ENCODE measurements at regions not wholly inside any gene's neighbourhood (a gene's known extent, or its start where the extent isn't known, plus 50 kb on each side); places are given as distances from the start of the nearest gene placed in this dataset.

DNA sequence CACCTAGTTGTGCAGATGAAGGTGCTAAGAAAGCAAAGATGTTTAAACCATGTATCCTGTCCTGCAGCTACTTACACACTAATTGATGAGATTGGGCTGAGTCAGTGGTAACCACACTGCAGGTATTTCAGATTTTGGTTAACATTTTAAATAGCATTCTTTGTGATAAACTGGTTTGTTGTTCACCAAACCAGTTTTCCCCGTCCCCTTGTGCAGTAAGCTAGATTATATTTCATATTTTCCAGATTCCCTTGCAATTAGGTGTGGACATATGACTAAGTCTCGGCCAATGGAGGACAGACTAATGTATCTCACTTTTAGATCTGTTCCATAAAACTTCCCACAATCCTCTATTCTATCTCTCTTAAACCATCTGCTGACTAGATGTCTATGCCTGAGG, 320.4 kb downstream of the RWDD3 start:
- Histone ChIP-seq H3K4me1 (ENCODE audit: insufficient read depth) (no peaks in the 10 kb centered on the region), H2AFZ (no peak overlapping the region), H3K4me2 (ENCODE audit: unreplicated experiment) (no peak overlapping the region), H3K27ac (no peak overlapping the region), H3K27me3 (replicated peaks; ENCODE audit: insufficient read depth) (no peaks in the 10 kb centered on the region), H3F3A (ENCODE audit: insufficient read depth) (no peaks in the 10 kb centered on the region), H3K36me3 (ENCODE audit: low read depth) (no peaks in the 10 kb centered on the region), H3K4me3 (no peak overlapping the region), H3K79me2 (ENCODE audit: insufficient read depth) (no peaks in the 10 kb centered on the region), H3K9me2 (ENCODE audit: insufficient read depth) (no peaks in the 10 kb centered on the region), H3K9ac (no peak overlapping the region), H4K20me1 (ENCODE audit: insufficient read depth) (no peaks in the 10 kb centered on the region), H3K9me3 (ENCODE audit: low read depth) (no peaks in the 10 kb centered on the region)
- no peak for DNase-seq
- in situ Hi-C loops (cut with MboI): no loop called here
- no peak for TF ChIP-seq EZH2 (IDR thresholded peaks at IDR 0.05; ENCODE audit: insufficient read depth, poor library complexity, severe bottlenecking)
- TF ChIP-seq EZH2phosphoT487 (IDR thresholded peaks at IDR 0.05; ENCODE audit: insufficient read depth, low read depth): no peak
- WGBS, 2 experiments (ENCODE audit: low coverage in 1 of 2, low lambda C conversion rate in 2 of 2, missing lambda C conversion rate in 2 of 2): 7 to 13% methylated on average over 2 of the region's 2 CpGs

- no peaks in the 10 kb centered on the region for H3K36me3 ChIP-seq (ENCODE audit: low read depth)
- no peaks in the 10 kb centered on the region for H3K9me2 ChIP-seq (ENCODE audit: insufficient read depth)
- no peaks in the 10 kb centered on the region for H3K27me3 ChIP-seq (replicated peaks; ENCODE audit: insufficient read depth)
- H3K27ac ChIP-seq: no peak overlapping the region
- TF ChIP-seq EZH2 (IDR thresholded peaks at IDR 0.05; ENCODE audit: insufficient read depth, poor library complexity, severe bottlenecking): no peak
- H4K20me1 ChIP-seq (ENCODE audit: insufficient read depth): no peaks in the 10 kb centered on the region
- 67 to 70% methylated on average over 1 of the region's 1 CpG for WGBS, 2 experiments (ENCODE audit: low coverage in 1 of 2, low lambda C conversion rate in 2 of 2, missing lambda C conversion rate in 2 of 2)
- in situ Hi-C loops (cut with MboI): no loop called here
- H3K4me1 ChIP-seq (ENCODE audit: insufficient read depth): no peaks in the 10 kb centered on the region
- no peaks in the 10 kb centered on the region for H3F3A ChIP-seq (ENCODE audit: insufficient read depth)
- H3K9ac ChIP-seq: no peak overlapping the region
- no peak overlapping the region for H3K4me3 ChIP-seq
- no peak overlapping the region for H2AFZ ChIP-seq
- DNase-seq: no peak
- H3K79me2 ChIP-seq (ENCODE audit: insufficient read depth): no peaks in the 10 kb centered on the region
- H3K9me3 ChIP-seq (ENCODE audit: low read depth): no peaks in the 10 kb centered on the region
- no peak overlapping the region for H3K4me2 ChIP-seq (ENCODE audit: unreplicated experiment)
Measured at GRCh38 chr1:95558791-95559190, 324.8 kb downstream of the RWDD3 start.

- no peaks in the 10 kb centered on the region for H3F3A ChIP-seq (ENCODE audit: insufficient read depth)
- TF ChIP-seq EZH2 (IDR thresholded peaks at IDR 0.05; ENCODE audit: insufficient read depth, poor library complexity, severe bottlenecking) (no peak), EZH2phosphoT487 (IDR thresholded peaks at IDR 0.05; ENCODE audit: insufficient read depth, low read depth) (no peak)
- in situ Hi-C loops (cut with MboI): no loop called here
Measured at GRCh38 chr1:95561346-95561745, 327.3 kb downstream of the RWDD3 start.

DNA sequence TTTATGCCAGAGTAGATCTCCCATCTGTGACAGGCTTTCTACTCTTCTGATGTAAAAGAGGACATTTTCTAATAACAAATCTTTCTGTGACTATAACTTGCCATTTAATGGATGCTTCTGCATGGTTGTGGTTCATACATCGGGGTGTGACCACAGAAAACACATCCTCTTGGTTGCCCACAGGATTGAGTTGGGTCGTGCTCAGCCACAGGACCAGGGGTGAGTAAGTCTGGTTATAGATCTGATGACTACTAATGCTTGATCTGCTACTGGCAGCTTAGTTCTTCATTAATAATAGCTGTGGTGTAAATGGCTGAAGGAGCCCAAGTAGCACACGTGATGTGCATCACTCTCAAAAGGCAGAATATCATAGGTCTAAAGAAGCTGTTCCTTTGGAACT, 328.2 kb downstream of the RWDD3 start:
- 5 to 9% methylated on average over 3 of the region's 3 CpGs for WGBS, 2 experiments (ENCODE audit: low coverage in 1 of 2, low lambda C conversion rate in 2 of 2, missing lambda C conversion rate in 2 of 2)
- no peak for DNase-seq
- TF ChIP-seq EZH2phosphoT487 (IDR thresholded peaks at IDR 0.05; ENCODE audit: insufficient read depth, low read depth) (no peak), EZH2 (IDR thresholded peaks at IDR 0.05; ENCODE audit: insufficient read depth, poor library complexity, severe bottlenecking) (no peak)
- H3K9me3 ChIP-seq (ENCODE audit: low read depth): no peaks in the 10 kb centered on the region
- no peak overlapping the region for H3K4me2 ChIP-seq (ENCODE audit: unreplicated experiment)
- H3K27me3 ChIP-seq (replicated peaks; ENCODE audit: insufficient read depth): no peaks in the 10 kb centered on the region
- H3K9me2 ChIP-seq (ENCODE audit: insufficient read depth): no peaks in the 10 kb centered on the region
- H3F3A ChIP-seq (ENCODE audit: insufficient read depth): no peaks in the 10 kb centered on the region
- H3K36me3 ChIP-seq (ENCODE audit: low read depth): no peaks in the 10 kb centered on the region
- H3K4me1 ChIP-seq (ENCODE audit: insufficient read depth): no peaks in the 10 kb centered on the region
- H3K9ac ChIP-seq: no peak overlapping the region
- H3K27ac ChIP-seq: no peak overlapping the region
- H4K20me1 ChIP-seq (ENCODE audit: insufficient read depth): no peaks in the 10 kb centered on the region
- H2AFZ ChIP-seq: no peak overlapping the region
- in situ Hi-C loops (cut with MboI): no loop called here
- no peak overlapping the region for H3K4me3 ChIP-seq
- H3K79me2 ChIP-seq (ENCODE audit: insufficient read depth): no peaks in the 10 kb centered on the region

More at GRCh38 chr1:95561346-95561745, 327.3 kb downstream of the RWDD3 start:
- H3K36me3 ChIP-seq (ENCODE audit: low read depth): no peaks in the 10 kb centered on the region
- no peaks in the 10 kb centered on the region for H3K9me2 ChIP-seq (ENCODE audit: insufficient read depth)
- H3K27me3 ChIP-seq (replicated peaks; ENCODE audit: insufficient read depth): no peaks in the 10 kb centered on the region
- no peaks in the 10 kb centered on the region for H3K4me1 ChIP-seq (ENCODE audit: insufficient read depth)
- no peak overlapping the region for H3K4me3 ChIP-seq
- no peaks in the 10 kb centered on the region for H4K20me1 ChIP-seq (ENCODE audit: insufficient read depth)
- no peak overlapping the region for H2AFZ ChIP-seq
- H3K9ac ChIP-seq: no peak overlapping the region
- H3K9me3 ChIP-seq (ENCODE audit: low read depth): no peaks in the 10 kb centered on the region
- DNase-seq: no peak
- H3K79me2 ChIP-seq (ENCODE audit: insufficient read depth): no peaks in the 10 kb centered on the region
- H3K27ac ChIP-seq: no peak overlapping the region
- H3K4me2 ChIP-seq (ENCODE audit: unreplicated experiment): no peak overlapping the region

DNA sequence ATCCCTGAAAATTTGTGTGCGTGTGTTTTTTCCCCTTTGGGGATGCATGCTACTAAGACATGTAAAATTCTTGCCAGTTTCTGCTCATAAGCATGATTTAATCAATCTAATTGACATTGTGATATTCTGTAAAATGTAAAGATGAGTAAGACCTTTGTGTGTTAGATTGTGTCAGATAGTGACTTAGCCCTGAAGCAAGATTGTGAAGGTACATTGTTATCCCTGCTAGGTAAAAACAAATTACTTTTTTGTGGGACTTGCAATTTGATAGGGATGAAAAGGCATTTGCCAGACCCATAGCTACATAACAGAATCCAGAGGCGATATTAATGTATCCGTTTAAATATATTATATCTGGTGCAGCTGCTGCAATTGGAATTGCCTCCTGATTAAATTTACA, 338.0 kb downstream of the RWDD3 start:
- no peak for DNase-seq
- in situ Hi-C loops (cut with MboI): no loop called here
- H3K27me3 ChIP-seq (replicated peaks; ENCODE audit: insufficient read depth): no peaks in the 10 kb centered on the region
- H4K20me1 ChIP-seq (ENCODE audit: insufficient read depth): no peaks in the 10 kb centered on the region
- H3K9ac ChIP-seq: no peak overlapping the region
- no peak overlapping the region for H3K4me2 ChIP-seq (ENCODE audit: unreplicated experiment)
- no peaks in the 10 kb centered on the region for H3K9me3 ChIP-seq (ENCODE audit: low read depth)
- H3K4me3 ChIP-seq: no peak overlapping the region
- H3K4me1 ChIP-seq (ENCODE audit: insufficient read depth): no peaks in the 10 kb centered on the region
- H3F3A ChIP-seq (ENCODE audit: insufficient read depth): no peaks in the 10 kb centered on the region
- H3K9me2 ChIP-seq (ENCODE audit: insufficient read depth): no peaks in the 10 kb centered on the region
- H3K27ac ChIP-seq: no peak overlapping the region
- no peak overlapping the region for H2AFZ ChIP-seq
- TF ChIP-seq EZH2 (IDR thresholded peaks at IDR 0.05; ENCODE audit: insufficient read depth, poor library complexity, severe bottlenecking) (no peak), EZH2phosphoT487 (IDR thresholded peaks at IDR 0.05; ENCODE audit: insufficient read depth, low read depth) (no peak)
- WGBS, 2 experiments (ENCODE audit: low coverage in 1 of 2, low lambda C conversion rate in 2 of 2, missing lambda C conversion rate in 2 of 2): 24 to 30% methylated on average over 3 of the region's 3 CpGs
- no peaks in the 10 kb centered on the region for H3K79me2 ChIP-seq (ENCODE audit: insufficient read depth)
- no peaks in the 10 kb centered on the region for H3K36me3 ChIP-seq (ENCODE audit: low read depth)
